RWPE1 (cell line): ENCODE measurements at regions not wholly inside any gene's neighbourhood (a gene's known extent, or its start where the extent isn't known, plus 50 kb on each side); places are given as distances from the start of the nearest gene placed in this dataset.

Experiments
- CTCF ChIA-PET: fragments of 350-600 bp; sonication (Branson Sonifier 250); formaldehyde crosslinking; extraction: SDS; loops from one replicate; lab custom pipeline; 2021; lab: Yijun Ruan, JAX
- POLR2A ChIA-PET: fragments of 400-600 bp; formaldehyde crosslinking; extraction: SDS; loops from one replicate; lab custom pipeline; 2020; ENCODE audit warnings: antibody characterized with exemption; ENCODE audit not compliant: low non-redundant PET; lab: Yijun Ruan, JAX
- DNase-seq: peaks from one replicate; pipeline ENCODE4 v3.0.0; 2012; ENCODE audit warnings: low spot score
- H3K27ac ChIP-seq: fragments of 450-650 bp; 2 replicates; pipeline ENCODE4 v1.5.1; 2017
- TF ChIP-seq, protein P1 (sequence below): fragments of 450-650 bp; conservative IDR thresholded peaks from 2 replicates; pipeline ENCODE4 v1.5.1; 2017; ENCODE audit warnings: low read depth, mild to moderate bottlenecking

DNA sequence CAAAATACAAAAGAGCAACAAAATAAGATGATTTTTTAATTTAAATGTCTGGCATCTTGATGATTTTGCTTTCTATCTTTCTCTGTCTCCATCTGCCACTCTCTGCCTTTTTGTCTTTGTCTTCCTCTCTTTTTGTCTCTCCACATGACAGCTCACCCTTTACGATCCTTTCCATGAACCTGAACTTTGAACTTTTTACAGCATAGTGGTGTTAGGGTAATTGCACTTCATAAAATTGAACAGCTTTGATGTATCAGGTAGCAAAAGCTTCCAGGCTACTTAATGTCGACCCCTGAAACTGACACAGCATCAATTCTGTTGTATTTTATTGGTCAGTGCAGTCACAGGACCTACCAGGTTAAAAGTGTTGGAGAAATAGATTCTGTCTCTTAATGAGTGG lies 1517.0 kb downstream of the ADGRL3 start:
- DNase-seq, result no peak
- TF ChIP-seq, protein P1, sequence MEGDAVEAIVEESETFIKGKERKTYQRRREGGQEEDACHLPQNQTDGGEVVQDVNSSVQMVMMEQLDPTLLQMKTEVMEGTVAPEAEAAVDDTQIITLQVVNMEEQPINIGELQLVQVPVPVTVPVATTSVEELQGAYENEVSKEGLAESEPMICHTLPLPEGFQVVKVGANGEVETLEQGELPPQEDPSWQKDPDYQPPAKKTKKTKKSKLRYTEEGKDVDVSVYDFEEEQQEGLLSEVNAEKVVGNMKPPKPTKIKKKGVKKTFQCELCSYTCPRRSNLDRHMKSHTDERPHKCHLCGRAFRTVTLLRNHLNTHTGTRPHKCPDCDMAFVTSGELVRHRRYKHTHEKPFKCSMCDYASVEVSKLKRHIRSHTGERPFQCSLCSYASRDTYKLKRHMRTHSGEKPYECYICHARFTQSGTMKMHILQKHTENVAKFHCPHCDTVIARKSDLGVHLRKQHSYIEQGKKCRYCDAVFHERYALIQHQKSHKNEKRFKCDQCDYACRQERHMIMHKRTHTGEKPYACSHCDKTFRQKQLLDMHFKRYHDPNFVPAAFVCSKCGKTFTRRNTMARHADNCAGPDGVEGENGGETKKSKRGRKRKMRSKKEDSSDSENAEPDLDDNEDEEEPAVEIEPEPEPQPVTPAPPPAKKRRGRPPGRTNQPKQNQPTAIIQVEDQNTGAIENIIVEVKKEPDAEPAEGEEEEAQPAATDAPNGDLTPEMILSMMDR, result no peak
- no peak overlapping the region for H3K27ac ChIP-seq
- POLR2A ChIA-PET, result no interaction called here
- CTCF ChIA-PET, result no interaction called here

DNA sequence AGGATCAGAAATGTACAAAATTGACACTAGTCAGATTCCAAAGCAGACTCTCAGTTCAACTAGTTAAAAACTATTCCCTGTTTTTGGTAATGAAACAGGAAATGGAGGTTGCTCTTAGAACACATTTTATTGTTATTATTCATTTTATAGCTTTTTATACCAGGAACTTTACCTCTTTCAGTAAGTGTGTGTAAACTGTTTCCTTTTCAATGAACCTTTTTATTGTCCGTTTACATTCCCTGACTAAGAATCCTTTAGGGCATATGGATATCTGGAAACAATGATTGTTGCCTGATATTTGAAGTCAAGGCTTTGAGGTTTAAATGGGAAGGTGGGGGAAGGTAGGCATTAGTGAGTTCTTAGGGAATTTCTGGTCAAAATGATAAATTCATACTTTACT lies 1511.4 kb downstream of the ADGRL3 start:
- TF ChIP-seq, protein P1, result no peak
- H3K27ac ChIP-seq, result no peak overlapping the region
- CTCF ChIA-PET, result interaction anchor here (0.6 kb wide), 1 partner anchor 1914 kb away, joined by 3 read pairs; no protein-coding TSS in a partner anchor
- no peak for DNase-seq
- POLR2A ChIA-PET, result no interaction called here

DNA sequence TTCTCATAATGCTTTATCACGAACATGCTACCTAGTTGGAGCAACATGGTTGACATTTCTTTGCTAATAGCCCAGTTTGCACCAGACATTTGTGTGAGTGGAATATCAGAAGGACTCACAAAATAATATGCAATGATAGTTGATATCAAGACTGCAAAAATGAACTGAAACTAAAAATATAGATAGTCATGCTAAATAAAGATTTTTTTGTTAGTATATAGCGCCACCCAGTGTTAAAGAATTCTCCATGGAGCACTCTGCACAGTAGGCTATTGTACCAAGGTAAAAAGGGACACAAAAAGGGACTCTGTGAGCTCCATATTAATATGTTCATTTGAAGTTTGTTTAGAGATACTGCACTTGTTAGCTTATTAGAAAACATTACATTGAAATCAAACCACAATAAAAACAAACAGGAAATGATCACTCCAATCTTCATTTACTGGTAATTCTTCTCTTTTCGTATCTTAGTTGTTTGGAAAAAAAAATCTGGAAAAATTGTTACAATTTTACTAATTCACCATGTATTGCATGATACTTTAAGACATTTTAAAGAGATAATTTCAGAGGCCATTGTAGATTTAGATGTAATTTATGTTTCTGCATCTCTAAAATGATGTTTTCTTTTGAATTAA lies 1509.6 kb downstream of the ADGRL3 start:
- TF ChIP-seq, protein P1, result peak; percentile 71
- no peak overlapping the region for H3K27ac ChIP-seq
- ChIA-PET CTCF (interaction anchor here (0.7 kb wide), 1 partner anchor 96 kb away, joined by 3 read pairs; no protein-coding TSS in a partner anchor), POLR2A (no interaction called here)
- peak; percentile 11 for DNase-seq

DNA sequence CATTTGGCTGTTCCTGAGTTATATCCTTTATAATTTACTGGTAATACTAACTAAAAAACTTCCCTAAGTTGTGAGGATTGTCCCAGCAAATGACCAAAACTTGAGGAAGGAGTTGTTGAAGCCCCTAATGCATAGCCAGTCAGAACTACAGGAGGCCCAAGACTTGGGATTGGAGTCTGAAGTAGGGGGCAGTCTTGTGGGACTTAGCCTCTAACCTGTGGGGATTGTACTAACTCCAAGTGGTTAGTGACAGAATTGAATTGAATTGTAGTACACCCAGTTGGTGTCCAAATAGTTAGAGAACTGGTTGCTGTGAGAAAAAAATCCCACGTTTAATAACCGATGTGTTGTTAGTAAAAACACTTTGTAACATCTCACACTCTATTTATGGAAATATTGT lies 1506.3 kb downstream of the ADGRL3 start:
- TF ChIP-seq, protein P1, result no peak
- no peak for DNase-seq
- ChIA-PET CTCF (interaction anchor here (0.6 kb wide), 1 partner anchor 141 kb away, joined by 3 read pairs; no protein-coding TSS in a partner anchor), POLR2A (no interaction called here)
- H3K27ac ChIP-seq, result no peak overlapping the region

DNA sequence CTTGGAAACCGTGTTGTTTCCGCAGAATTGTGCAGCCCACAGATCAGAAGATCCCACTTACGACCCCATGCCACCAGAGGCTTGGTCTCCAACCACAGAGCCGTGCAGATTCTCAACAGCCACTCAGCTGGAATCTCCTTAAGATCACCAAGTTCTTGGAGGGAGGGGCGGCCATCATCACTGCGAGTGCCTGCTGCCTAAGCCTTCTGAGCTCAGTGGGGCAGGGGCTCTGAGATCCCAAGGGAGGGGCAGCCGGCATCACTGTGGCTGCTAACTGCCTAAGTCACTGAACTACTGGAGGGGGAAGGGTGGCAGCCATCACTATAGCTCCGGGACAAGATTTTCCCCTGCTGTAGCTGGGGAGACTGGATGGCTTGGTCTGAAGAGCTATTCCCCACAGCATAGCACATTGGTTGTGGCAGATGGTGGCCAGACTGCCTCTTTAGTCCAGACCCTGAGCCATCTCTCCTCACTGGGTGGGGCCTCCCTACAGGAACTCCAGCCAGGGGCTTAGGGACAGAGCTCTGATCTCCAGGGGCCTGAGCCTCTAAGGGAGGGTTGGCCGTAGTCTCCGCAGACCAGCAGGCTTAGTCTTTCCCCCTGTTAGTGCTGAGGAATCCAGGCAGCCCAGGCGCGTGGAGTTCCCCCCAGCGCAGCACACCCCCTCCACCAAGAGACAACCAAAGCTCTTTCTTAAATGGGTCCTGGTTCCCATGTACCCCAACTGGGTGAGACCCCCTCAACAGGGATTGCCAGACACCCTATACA lies 1483.9 kb downstream of the ADGRL3 start:
- no peak overlapping the region for H3K27ac ChIP-seq
- ChIA-PET POLR2A (no interaction called here), CTCF (no interaction called here)
- no peak for DNase-seq
- TF ChIP-seq, protein P1, result no peak

DNA sequence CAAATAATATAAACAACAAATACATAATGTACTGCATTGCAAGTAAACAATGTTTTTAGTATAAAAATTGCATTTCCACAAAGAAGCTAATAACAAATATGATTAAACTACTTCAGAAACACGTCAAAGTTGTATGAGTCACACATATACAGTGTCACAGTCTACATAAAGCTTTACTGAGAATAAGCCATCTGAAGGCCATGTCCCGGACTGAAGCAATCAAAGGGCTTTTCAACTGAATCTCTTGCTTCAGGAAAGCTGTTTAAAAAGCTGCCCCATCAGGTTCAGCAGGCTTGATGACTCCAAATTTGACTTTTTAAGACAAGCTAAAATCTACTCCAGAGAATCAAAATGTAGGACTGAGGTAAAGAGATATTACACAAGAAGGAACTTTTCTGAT lies 1476.8 kb downstream of the ADGRL3 start:
- H3K27ac ChIP-seq, result no peak overlapping the region
- ChIA-PET POLR2A (no interaction called here), CTCF (interaction anchor here (0.6 kb wide), 1 partner anchor 21 kb away, joined by 3 read pairs; no protein-coding TSS in a partner anchor)
- DNase-seq, result no peak
- TF ChIP-seq, protein P1, result no peak
